HepG2 (cell line): ENCODE measurements at regions not wholly inside any gene's neighbourhood (a gene's known extent, or its start where the extent isn't known, plus 50 kb on each side); places are given as distances from the start of the nearest gene placed in this dataset.
A peak's percentile ranks its signal among the peaks of the same experiment; 100 is the strongest.

ENCODE experiments used
- ATAC-seq: fragments of 200-7000 bp; cut with Tn5 transposase; 3 replicates; pipeline ENCODE4 v1.9.1; 2020; ENCODE audit warnings: mild to moderate bottlenecking, moderate library complexity
- BruUV-seq: library from RNA; stranded (reverse); fragments of 400-500 nt; replicated peaks from 2 replicates; lab custom pipeline; 2021; lab: Mats Ljungman, UMichigan
- CTCF ChIA-PET: fragments of 300-600 bp; formaldehyde crosslinking; extraction: SDS; loops from one replicate; lab custom pipeline; 2021; ENCODE audit warnings: low total read pairs, inconsistent platforms, low intra/inter-chr PET ratio; lab: Yijun Ruan, JAX
- POLR2A ChIA-PET: fragments of 350-600 bp; sonication (Branson Sonifier 250); formaldehyde crosslinking; loops from one replicate; lab custom pipeline; 2020; ENCODE audit warnings: antibody characterized with exemption, inconsistent platforms; lab: Yijun Ruan, JAX
- DNase-seq: peaks from one replicate; pipeline ENCODE4 v3.0.0-alpha.2; 2015; ENCODE audit warnings: low spot score
- FAIRE-seq: peaks from 3 replicates; lab custom pipeline; 2011; peaks lifted over from hg19 to GRCh38; lab: Jason Lieb, UNC
- H2AFZ ChIP-seq: one replicate; pipeline ENCODE4 v1.6.1; 2011; ENCODE audit warnings: low read length, inconsistent platforms
- H3K27ac ChIP-seq: fragments of 300-600 bp; 3 replicates; pipeline ENCODE4 v1.8.0; 2011; ENCODE audit warnings: mixed run types, mild to moderate bottlenecking, mixed read lengths, low read length, inconsistent platforms; ENCODE audit not compliant: insufficient read depth; ENCODE audit errors: extremely low read length
- H3K27me3 ChIP-seq, 2 experiments: fragments of 200-600 bp in 1 of 2; 2 replicates in 1 of 2; 3 replicates in 1 of 2; pipeline versions ENCODE4 v1.6.0 to v1.8.0; 2011; ENCODE audit warnings: low read length in 2 of 2, mild to moderate bottlenecking in 2 of 2, moderate library complexity in 2 of 2, inconsistent platforms in 1 of 2; ENCODE audit not compliant: insufficient read depth in 2 of 2, control insufficient read depth in 1 of 2
- H3K36me3 ChIP-seq, 2 experiments: fragments of 200-600 bp in 1 of 2; replicated peaks in 1 of 2; 2 replicates in 1 of 2; 3 replicates in 1 of 2; pipeline versions ENCODE4 v1.5.1 to v1.8.0; 2011; ENCODE audit warnings: low read length in 2 of 2, inconsistent platforms in 1 of 2; ENCODE audit not compliant: insufficient read depth in 2 of 2, control insufficient read depth in 1 of 2
- H3K4me1 ChIP-seq: 2 replicates; pipeline ENCODE4 v1.5.1; 2012; ENCODE audit warnings: low read length, inconsistent platforms; ENCODE audit not compliant: insufficient read depth
- H3K4me2 ChIP-seq: 2 replicates; pipeline ENCODE4 v1.6.0; 2011; ENCODE audit warnings: low read depth, low read length, inconsistent platforms
- H3K4me3 ChIP-seq, 3 experiments: fragments of 200-600 bp in 1 of 3; sonication (generic), shearing (Covaris generic) in 1 of 3; replicated peaks in 1 of 3; 2 replicates each; pipeline ENCODE4 v1.5.1; 2011 to 2016; ENCODE audit warnings: low read length in 3 of 3, inconsistent platforms in 2 of 3, low read depth in 2 of 3, mild to moderate bottlenecking in 2 of 3, control low read depth in 1 of 3, mixed read lengths in 1 of 3; ENCODE audit not compliant: insufficient read depth in 1 of 3
- H3K79me2 ChIP-seq: one replicate; pipeline ENCODE4 v1.6.1; 2011; ENCODE audit warnings: low read length, inconsistent platforms; ENCODE audit not compliant: insufficient read depth
- H3K9ac ChIP-seq: 2 replicates; pipeline ENCODE4 v1.6.0; 2011; ENCODE audit warnings: mild to moderate bottlenecking, low read depth, low read length, inconsistent platforms; ENCODE audit not compliant: insufficient read depth
- H3K9me3 ChIP-seq: 2 replicates; pipeline ENCODE4 v1.5.1; 2012; ENCODE audit warnings: mild to moderate bottlenecking, low read length
- H4K20me1 ChIP-seq: 2 replicates; pipeline ENCODE4 v1.6.0; 2011; ENCODE audit warnings: inconsistent platforms, mild to moderate bottlenecking, low read length, moderate library complexity; ENCODE audit not compliant: insufficient read depth
- KLF9 ChIP-seq: IDR thresholded peaks from 2 replicates; pipeline ENCODE4 v1.6.1; 2016; ENCODE audit warnings: low read depth
- MAFK ChIP-seq, 2 experiments: IDR thresholded peaks in 1 of 2; conservative IDR thresholded peaks in 1 of 2; 2 replicates each; pipeline ENCODE4 v1.6.1; 2011; ENCODE audit warnings: improper control_type of control experiment in 2 of 2, low read length in 2 of 2
- NFIB ChIP-seq: sonication (generic); formaldehyde crosslinking; IDR thresholded peaks from 2 replicates; pipeline ENCODE4 v1.9.0; 2021; ENCODE audit warnings: missing genetic modification reagents, mild to moderate bottlenecking, borderline replicate concordance
- ZC3H13 ChIP-seq: sonication (generic); formaldehyde crosslinking; IDR thresholded peaks from 2 replicates; pipeline ENCODE4 v1.8.1; 2023; ENCODE audit warnings: mild to moderate bottlenecking, missing genetic modification reagents, moderate library complexity
- ZKSCAN5 ChIP-seq: sonication (generic); formaldehyde crosslinking; IDR thresholded peaks from 2 replicates; pipeline ENCODE4 v1.5.1; 2020; ENCODE audit warnings: mild to moderate bottlenecking, missing genetic modification reagents
- ZNF224 ChIP-seq: sonication (generic); formaldehyde crosslinking; IDR thresholded peaks from 2 replicates; pipeline ENCODE4 v1.5.0; 2020; ENCODE audit warnings: mild to moderate bottlenecking, missing genetic modification reagents
- ZNF530 ChIP-seq: sonication (generic); formaldehyde crosslinking; IDR thresholded peaks from 2 replicates; pipeline ENCODE4 v1.5.0; 2020; ENCODE audit warnings: low read depth, mild to moderate bottlenecking, missing genetic modification reagents
- WGBS: methylation state at CpG from one replicate; pipeline ENCODE4 v1.1.6; 2017; ENCODE audit warnings: low lambda C conversion rate; 5-methylcytosine and 5-hydroxymethylcytosine counted together
- in situ Hi-C: cut with HindIII; loops from 2 replicates; pipeline ENCODE4 v1.10.0; 2017; ENCODE audit warnings: low pct_unique_long_range_greater_than_20kb; ENCODE audit not compliant: extremely low pct_ligation_motif_present
- intact Hi-C: fragments of 100-400 bp; cut with micrococcal nuclease; formaldehyde crosslinking; loops from one replicate; pipeline ENCODE4 v1.10.0; 2022; ENCODE audit not compliant: unreplicated experiment
- TF ChIP-seq, protein P1 (sequence below): sonication (generic); formaldehyde crosslinking; IDR thresholded peaks from 2 replicates; pipeline ENCODE4 v1.8.1; 2023; ENCODE audit warnings: mild to moderate bottlenecking, missing genetic modification reagents

- H3K27ac ChIP-seq = no peak overlapping the region
- H3K9ac ChIP-seq = no peak overlapping the region
- H2AFZ ChIP-seq = no peak overlapping the region
- H3K9me3 ChIP-seq = no peaks in the 10 kb centered on the region
- DNase-seq (no peak), ATAC-seq (no peak), FAIRE-seq (no peak)
- in situ Hi-C loops = no loop called here
- BruUV-seq = no TSS peak
- no peaks in the 10 kb centered on the region for H3K36me3 ChIP-seq
- no peak overlapping the region for H3K4me2 ChIP-seq
- ChIA-PET CTCF (interaction anchor here (3.4 kb wide), 1 partner anchor 291 kb away, joined by 53 read pairs; no protein-coding TSS in a partner anchor), POLR2A (no interaction called here)
- TF ChIP-seq MAFK (conservative IDR thresholded peaks at IDR 0.05 in 1 of 2, IDR thresholded peaks at IDR 0.05 in 1 of 2; ENCODE audit: low read length in 2 of 2) (peak in 1 of 2 experiments; percentile 48; a peak in 2 of 4 replicates), ZNF530 (CRISPR knock-in tag) (no peak)
- H3K79me2 ChIP-seq = no peaks in the 10 kb centered on the region
- H3K4me1 ChIP-seq = peaks cover 10% of the 10 kb centered on the region
- no peaks in the 10 kb centered on the region for H3K27me3 ChIP-seq
- intact Hi-C loops = loop anchor here (10.0 kb wide), 1 partner anchor 151 kb away; no protein-coding TSS in a partner anchor
- no peaks in the 10 kb centered on the region for H4K20me1 ChIP-seq
- no peak overlapping the region for H3K4me3 ChIP-seq
Observed at GRCh38 chr11:122214080-122214479, 98.1 kb upstream of the BLID start.

- TF ChIP-seq, protein P1, sequence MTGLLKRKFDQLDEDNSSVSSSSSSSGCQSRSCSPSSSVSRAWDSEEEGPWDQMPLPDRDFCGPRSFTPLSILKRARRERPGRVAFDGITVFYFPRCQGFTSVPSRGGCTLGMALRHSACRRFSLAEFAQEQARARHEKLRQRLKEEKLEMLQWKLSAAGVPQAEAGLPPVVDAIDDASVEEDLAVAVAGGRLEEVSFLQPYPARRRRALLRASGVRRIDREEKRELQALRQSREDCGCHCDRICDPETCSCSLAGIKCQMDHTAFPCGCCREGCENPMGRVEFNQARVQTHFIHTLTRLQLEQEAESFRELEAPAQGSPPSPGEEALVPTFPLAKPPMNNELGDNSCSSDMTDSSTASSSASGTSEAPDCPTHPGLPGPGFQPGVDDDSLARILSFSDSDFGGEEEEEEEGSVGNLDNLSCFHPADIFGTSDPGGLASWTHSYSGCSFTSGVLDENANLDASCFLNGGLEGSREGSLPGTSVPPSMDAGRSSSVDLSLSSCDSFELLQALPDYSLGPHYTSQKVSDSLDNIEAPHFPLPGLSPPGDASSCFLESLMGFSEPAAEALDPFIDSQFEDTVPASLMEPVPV (CRISPR knock-in tag) = no peak
- TF ChIP-seq ZKSCAN5 (no peak), KLF9 (CRISPR knock-in tag) (no peak), NFIB (CRISPR knock-in tag) (no peak), ZNF224 (CRISPR knock-in tag) (no peak), ZC3H13 (CRISPR knock-in tag) (no peak)
- Histone ChIP-seq H4K20me1 (no peaks in the 10 kb centered on the region), H3K9me3 (no peaks in the 10 kb centered on the region), H3K27me3 (0 out of 5 replicates have a peak, but pooled peaks cover 0 to 1% of the 10 kb centered on the region in 2 experiments), H3K4me3 (no peak overlapping the region), H3K27ac (no peak overlapping the region), H2AFZ (no peak overlapping the region), H3K4me1 (peaks cover 10% of the 10 kb centered on the region), H3K4me2 (no peak overlapping the region), H3K79me2 (no peaks in the 10 kb centered on the region), H3K9ac (no peak overlapping the region), H3K36me3 (no peaks in the 10 kb centered on the region)
- CTCF ChIA-PET = no interaction called here
- DNase-seq = no peak
- WGBS = 20% methylated on average over 1 of the region's 12 CpGs
- ATAC-seq = no peak
- no peak for FAIRE-seq
- in situ Hi-C loops = no loop called here
- no TSS peak for BruUV-seq
- intact Hi-C loops = loop anchor here (10.0 kb wide), 1 partner anchor 152 kb away; no protein-coding TSS in a partner anchor
- POLR2A ChIA-PET = no interaction called here
Observed at GRCh38 chr11:122213171-122213570, 97.2 kb upstream of the BLID start.
